ENCODE measurements at regions not wholly inside any gene's neighbourhood (a gene's known extent, or its start where the extent isn't known, plus 50 kb on each side); places are given as distances from the start of the nearest gene placed in this dataset.

DNA sequence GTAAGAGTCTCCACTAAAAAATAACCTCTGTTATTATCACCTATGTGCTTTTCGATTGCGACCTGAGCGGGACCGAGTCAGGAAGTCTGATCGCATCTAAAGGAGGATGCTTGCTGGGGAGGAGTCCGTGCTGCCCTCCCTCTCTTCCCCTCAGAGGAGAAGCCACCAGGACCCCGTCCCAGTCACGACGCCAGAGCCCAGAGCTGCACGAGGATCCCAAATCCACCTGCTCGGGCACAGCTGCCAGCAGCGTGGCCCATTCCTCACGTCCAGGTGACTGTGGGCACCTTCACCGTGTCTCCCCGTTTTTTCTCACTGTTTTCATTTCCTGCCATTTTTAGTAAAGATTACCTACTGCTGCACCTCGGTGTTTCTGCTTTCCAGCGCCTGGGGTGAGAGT is 390.3 kb downstream of the BRD1 start (continued):
- TF ChIP-seq, protein P1, sequence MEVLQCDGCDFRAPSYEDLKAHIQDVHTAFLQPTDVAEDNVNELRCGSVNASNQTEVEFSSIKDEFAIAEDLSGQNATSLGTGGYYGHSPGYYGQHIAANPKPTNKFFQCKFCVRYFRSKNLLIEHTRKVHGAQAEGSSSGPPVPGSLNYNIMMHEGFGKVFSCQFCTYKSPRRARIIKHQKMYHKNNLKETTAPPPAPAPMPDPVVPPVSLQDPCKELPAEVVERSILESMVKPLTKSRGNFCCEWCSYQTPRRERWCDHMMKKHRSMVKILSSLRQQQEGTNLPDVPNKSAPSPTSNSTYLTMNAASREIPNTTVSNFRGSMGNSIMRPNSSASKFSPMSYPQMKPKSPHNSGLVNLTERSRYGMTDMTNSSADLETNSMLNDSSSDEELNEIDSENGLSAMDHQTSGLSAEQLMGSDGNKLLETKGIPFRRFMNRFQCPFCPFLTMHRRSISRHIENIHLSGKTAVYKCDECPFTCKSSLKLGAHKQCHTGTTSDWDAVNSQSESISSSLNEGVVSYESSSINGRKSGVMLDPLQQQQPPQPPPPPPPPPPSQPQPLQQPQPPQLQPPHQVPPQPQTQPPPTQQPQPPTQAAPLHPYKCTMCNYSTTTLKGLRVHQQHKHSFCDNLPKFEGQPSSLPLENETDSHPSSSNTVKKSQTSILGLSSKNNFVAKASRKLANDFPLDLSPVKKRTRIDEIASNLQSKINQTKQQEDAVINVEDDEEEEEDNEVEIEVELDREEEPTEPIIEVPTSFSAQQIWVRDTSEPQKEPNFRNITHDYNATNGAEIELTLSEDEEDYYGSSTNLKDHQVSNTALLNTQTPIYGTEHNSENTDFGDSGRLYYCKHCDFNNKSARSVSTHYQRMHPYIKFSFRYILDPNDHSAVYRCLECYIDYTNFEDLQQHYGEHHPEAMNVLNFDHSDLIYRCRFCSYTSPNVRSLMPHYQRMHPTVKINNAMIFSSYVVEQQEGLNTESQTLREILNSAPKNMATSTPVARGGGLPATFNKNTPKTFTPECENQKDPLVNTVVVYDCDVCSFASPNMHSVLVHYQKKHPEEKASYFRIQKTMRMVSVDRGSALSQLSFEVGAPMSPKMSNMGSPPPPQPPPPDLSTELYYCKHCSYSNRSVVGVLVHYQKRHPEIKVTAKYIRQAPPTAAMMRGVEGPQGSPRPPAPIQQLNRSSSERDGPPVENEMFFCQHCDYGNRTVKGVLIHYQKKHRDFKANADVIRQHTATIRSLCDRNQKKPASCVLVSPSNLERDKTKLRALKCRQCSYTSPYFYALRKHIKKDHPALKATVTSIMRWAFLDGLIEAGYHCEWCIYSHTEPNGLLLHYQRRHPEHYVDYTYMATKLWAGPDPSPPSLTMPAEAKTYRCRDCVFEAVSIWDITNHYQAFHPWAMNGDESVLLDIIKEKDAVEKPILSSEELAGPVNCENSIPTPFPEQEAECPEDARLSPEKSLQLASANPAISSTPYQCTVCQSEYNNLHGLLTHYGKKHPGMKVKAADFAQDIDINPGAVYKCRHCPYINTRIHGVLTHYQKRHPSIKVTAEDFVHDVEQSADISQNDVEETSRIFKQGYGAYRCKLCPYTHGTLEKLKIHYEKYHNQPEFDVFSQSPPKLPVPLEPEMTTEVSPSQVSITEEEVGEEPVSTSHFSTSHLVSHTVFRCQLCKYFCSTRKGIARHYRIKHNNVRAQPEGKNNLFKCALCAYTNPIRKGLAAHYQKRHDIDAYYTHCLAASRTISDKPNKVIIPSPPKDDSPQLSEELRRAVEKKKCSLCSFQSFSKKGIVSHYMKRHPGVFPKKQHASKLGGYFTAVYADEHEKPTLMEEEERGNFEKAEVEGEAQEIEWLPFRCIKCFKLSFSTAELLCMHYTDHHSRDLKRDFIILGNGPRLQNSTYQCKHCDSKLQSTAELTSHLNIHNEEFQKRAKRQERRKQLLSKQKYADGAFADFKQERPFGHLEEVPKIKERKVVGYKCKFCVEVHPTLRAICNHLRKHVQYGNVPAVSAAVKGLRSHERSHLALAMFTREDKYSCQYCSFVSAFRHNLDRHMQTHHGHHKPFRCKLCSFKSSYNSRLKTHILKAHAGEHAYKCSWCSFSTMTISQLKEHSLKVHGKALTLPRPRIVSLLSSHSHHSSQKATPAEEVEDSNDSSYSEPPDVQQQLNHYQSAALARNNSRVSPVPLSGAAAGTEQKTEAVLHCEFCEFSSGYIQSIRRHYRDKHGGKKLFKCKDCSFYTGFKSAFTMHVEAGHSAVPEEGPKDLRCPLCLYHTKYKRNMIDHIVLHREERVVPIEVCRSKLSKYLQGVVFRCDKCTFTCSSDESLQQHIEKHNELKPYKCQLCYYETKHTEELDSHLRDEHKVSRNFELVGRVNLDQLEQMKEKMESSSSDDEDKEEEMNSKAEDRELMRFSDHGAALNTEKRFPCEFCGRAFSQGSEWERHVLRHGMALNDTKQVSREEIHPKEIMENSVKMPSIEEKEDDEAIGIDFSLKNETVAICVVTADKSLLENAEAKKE (CRISPR knock-in tag; IDR thresholded peaks at IDR 0.05), result no peak
- TF ChIP-seq, protein P2, sequence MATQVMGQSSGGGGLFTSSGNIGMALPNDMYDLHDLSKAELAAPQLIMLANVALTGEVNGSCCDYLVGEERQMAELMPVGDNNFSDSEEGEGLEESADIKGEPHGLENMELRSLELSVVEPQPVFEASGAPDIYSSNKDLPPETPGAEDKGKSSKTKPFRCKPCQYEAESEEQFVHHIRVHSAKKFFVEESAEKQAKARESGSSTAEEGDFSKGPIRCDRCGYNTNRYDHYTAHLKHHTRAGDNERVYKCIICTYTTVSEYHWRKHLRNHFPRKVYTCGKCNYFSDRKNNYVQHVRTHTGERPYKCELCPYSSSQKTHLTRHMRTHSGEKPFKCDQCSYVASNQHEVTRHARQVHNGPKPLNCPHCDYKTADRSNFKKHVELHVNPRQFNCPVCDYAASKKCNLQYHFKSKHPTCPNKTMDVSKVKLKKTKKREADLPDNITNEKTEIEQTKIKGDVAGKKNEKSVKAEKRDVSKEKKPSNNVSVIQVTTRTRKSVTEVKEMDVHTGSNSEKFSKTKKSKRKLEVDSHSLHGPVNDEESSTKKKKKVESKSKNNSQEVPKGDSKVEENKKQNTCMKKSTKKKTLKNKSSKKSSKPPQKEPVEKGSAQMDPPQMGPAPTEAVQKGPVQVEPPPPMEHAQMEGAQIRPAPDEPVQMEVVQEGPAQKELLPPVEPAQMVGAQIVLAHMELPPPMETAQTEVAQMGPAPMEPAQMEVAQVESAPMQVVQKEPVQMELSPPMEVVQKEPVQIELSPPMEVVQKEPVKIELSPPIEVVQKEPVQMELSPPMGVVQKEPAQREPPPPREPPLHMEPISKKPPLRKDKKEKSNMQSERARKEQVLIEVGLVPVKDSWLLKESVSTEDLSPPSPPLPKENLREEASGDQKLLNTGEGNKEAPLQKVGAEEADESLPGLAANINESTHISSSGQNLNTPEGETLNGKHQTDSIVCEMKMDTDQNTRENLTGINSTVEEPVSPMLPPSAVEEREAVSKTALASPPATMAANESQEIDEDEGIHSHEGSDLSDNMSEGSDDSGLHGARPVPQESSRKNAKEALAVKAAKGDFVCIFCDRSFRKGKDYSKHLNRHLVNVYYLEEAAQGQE (IDR thresholded peaks at IDR 0.05; ENCODE audit: unreplicated experiment), result no peak

DNA sequence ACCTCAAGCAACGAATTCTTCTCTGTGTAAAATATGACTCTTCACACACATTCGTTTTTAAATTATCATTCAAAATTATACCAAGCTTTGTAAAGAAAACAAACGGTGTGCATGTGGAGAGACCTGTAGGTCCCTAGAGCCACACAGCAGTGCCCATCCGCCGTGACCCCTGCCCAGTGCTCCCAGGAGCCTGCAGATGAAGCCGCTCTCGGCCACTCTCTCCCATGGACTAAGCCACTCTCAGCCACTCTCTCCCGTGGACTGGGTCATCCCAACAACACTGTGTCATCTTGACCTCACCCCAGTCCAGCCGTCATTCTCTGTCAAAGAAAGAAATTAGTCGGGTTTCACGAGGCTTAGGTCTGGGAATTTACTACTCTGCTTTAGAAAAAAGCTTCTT is 391.6 kb downstream of the BRD1 start:
- H4K20me1 ChIP-seq (replicated peaks; ENCODE audit: insufficient read depth), result no peaks in the 10 kb centered on the region
- Mint-ChIP-seq H3K27ac (no peak overlapping the region), H3K36me3 (ENCODE audit: low read depth) (no peaks in the 10 kb centered on the region), H3K9me3 (peaks cover 6% of the 10 kb centered on the region; the same call in 2 of the 3 replicates), H3K4me3 (no peak overlapping the region), H3K27me3 (ENCODE audit: insufficient read depth, low read depth, poor library complexity) (peaks cover 9% of the 10 kb centered on the region), H3K4me1 (no peaks in the 10 kb centered on the region; the same call in 2 of the 3 replicates)
- H3K79me2 ChIP-seq (replicated peaks; ENCODE audit: insufficient read depth), result no peaks in the 10 kb centered on the region
- DNase-seq (ENCODE audit: low spot score), result no peak
- no peak overlapping the region for H3K4me2 ChIP-seq
- H3K9me2 ChIP-seq (ENCODE audit: insufficient read depth), result no peaks in the 10 kb centered on the region
- H3K4me1 ChIP-seq (ENCODE audit: insufficient read depth), result no peaks in the 10 kb centered on the region
- H3K36me3 ChIP-seq (ENCODE audit: insufficient read depth), result no peaks in the 10 kb centered on the region
- no peak overlapping the region for H3K4me3 ChIP-seq
- no peak overlapping the region for H3K27ac ChIP-seq (ENCODE audit: low read depth)
- no peaks in the 10 kb centered on the region for H3F3A ChIP-seq (replicated peaks; ENCODE audit: low read depth)
- ATAC-seq, result no peak
- no peaks in the 10 kb centered on the region; the same call in 1 of the 2 replicates for H3K27me3 ChIP-seq (ENCODE audit: insufficient read depth)
- no peak overlapping the region for H2AFZ ChIP-seq
- TF ChIP-seq, protein P1 (CRISPR knock-in tag; IDR thresholded peaks at IDR 0.05), result no peak
- no peak for TF ChIP-seq NANOG (IDR thresholded peaks at IDR 0.05; ENCODE audit: borderline replicate concordance)

Measured in GM23338 (cell line).